HEK293 (cell line): ENCODE measurements at regions not wholly inside any gene's neighbourhood (a gene's known extent, or its start where the extent isn't known, plus 50 kb on each side); places are given as distances from the start of the nearest gene placed in this dataset.

Source experiments
- KLF7 ChIP-seq: fragments of 450-650 bp; formaldehyde crosslinking; IDR thresholded peaks from 2 replicates; pipeline ENCODE4 v1.5.1; 2016; ENCODE audit warnings: missing biosample characterization, missing genetic modification characterization, borderline replicate concordance
- ZFP37 ChIP-seq: fragments of 450-650 bp; formaldehyde crosslinking; IDR thresholded peaks from 2 replicates; pipeline ENCODE4 v1.5.1; 2016; ENCODE audit warnings: missing biosample characterization, missing genetic modification characterization
- ZNF133 ChIP-seq: fragments of 450-650 bp; formaldehyde crosslinking; IDR thresholded peaks from 2 replicates; pipeline ENCODE4 v1.5.1; 2016; ENCODE audit warnings: missing biosample characterization, missing genetic modification characterization
- ZNF600 ChIP-seq: fragments of 450-650 bp; formaldehyde crosslinking; IDR thresholded peaks from 2 replicates; pipeline ENCODE4 v1.5.1; 2016; ENCODE audit warnings: missing biosample characterization, missing genetic modification characterization
- TF ChIP-seq, protein P1 (sequence below): fragments of 450-650 bp; formaldehyde crosslinking; IDR thresholded peaks from 2 replicates; pipeline ENCODE4 v1.5.1; 2016; ENCODE audit warnings: missing biosample characterization, missing genetic modification characterization

GRCh38 chr11:112793416-112793815 lies 167.8 kb upstream of the NCAM1 start:
- TF ChIP-seq, protein P1, sequence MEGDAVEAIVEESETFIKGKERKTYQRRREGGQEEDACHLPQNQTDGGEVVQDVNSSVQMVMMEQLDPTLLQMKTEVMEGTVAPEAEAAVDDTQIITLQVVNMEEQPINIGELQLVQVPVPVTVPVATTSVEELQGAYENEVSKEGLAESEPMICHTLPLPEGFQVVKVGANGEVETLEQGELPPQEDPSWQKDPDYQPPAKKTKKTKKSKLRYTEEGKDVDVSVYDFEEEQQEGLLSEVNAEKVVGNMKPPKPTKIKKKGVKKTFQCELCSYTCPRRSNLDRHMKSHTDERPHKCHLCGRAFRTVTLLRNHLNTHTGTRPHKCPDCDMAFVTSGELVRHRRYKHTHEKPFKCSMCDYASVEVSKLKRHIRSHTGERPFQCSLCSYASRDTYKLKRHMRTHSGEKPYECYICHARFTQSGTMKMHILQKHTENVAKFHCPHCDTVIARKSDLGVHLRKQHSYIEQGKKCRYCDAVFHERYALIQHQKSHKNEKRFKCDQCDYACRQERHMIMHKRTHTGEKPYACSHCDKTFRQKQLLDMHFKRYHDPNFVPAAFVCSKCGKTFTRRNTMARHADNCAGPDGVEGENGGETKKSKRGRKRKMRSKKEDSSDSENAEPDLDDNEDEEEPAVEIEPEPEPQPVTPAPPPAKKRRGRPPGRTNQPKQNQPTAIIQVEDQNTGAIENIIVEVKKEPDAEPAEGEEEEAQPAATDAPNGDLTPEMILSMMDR = no peak
- no peak for TF ChIP-seq ZFP37 (tag by site-specific recombination)
- TF ChIP-seq ZNF600 (tag by site-specific recombination) = no peak
- no peak for TF ChIP-seq KLF7 (tag by site-specific recombination)
- TF ChIP-seq ZNF133 (tag by site-specific recombination) = no peak
